ENCODE measurements at regions not wholly inside any gene's neighbourhood (a gene's known extent, or its start where the extent isn't known, plus 50 kb on each side); places are given as distances from the start of the nearest gene placed in this dataset.

GRCh38 chr10:117656385-117657367 lies 114.1 kb downstream of the EMX2 start:
- CTCF ChIA-PET = interaction anchor here (1.5 kb wide), 1 partner anchor 17 kb away, joined by 3 read pairs; no protein-coding TSS in a partner anchor
- DNase-seq = no peak
- TF ChIP-seq, protein P1, sequence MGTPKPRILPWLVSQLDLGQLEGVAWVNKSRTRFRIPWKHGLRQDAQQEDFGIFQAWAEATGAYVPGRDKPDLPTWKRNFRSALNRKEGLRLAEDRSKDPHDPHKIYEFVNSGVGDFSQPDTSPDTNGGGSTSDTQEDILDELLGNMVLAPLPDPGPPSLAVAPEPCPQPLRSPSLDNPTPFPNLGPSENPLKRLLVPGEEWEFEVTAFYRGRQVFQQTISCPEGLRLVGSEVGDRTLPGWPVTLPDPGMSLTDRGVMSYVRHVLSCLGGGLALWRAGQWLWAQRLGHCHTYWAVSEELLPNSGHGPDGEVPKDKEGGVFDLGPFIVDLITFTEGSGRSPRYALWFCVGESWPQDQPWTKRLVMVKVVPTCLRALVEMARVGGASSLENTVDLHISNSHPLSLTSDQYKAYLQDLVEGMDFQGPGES (IDR thresholded peaks at IDR 0.05; ENCODE audit: low read depth, low read length) = no peak
- TF ChIP-seq RXRA (IDR thresholded peaks at IDR 0.05; ENCODE audit: borderline replicate concordance, low read depth) (no peak), POLR2AphosphoS5 (IDR thresholded peaks at IDR 0.05; ENCODE audit: low read depth, low read length) (no peak), SIN3A (IDR thresholded peaks at IDR 0.05; ENCODE audit: borderline replicate concordance, low read depth, low read length) (no peak), GATA2 (CRISPR knock-in tag; IDR thresholded peaks at IDR 0.05) (no peak), CTCF (IDR thresholded peaks at IDR 0.05) (no peak), RAD21 (IDR thresholded peaks at IDR 0.05; ENCODE audit: low read length) (no peak), NFIC (IDR thresholded peaks at IDR 0.05; ENCODE audit: borderline replicate concordance) (no peak)
- TF ChIP-seq, protein P2, sequence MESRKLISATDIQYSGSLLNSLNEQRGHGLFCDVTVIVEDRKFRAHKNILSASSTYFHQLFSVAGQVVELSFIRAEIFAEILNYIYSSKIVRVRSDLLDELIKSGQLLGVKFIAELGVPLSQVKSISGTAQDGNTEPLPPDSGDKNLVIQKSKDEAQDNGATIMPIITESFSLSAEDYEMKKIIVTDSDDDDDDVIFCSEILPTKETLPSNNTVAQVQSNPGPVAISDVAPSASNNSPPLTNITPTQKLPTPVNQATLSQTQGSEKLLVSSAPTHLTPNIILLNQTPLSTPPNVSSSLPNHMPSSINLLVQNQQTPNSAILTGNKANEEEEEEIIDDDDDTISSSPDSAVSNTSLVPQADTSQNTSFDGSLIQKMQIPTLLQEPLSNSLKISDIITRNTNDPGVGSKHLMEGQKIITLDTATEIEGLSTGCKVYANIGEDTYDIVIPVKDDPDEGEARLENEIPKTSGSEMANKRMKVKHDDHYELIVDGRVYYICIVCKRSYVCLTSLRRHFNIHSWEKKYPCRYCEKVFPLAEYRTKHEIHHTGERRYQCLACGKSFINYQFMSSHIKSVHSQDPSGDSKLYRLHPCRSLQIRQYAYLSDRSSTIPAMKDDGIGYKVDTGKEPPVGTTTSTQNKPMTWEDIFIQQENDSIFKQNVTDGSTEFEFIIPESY (IDR thresholded peaks at IDR 0.05; ENCODE audit: borderline replicate concordance, low read depth) = no peak
- TF ChIP-seq, protein P3, sequence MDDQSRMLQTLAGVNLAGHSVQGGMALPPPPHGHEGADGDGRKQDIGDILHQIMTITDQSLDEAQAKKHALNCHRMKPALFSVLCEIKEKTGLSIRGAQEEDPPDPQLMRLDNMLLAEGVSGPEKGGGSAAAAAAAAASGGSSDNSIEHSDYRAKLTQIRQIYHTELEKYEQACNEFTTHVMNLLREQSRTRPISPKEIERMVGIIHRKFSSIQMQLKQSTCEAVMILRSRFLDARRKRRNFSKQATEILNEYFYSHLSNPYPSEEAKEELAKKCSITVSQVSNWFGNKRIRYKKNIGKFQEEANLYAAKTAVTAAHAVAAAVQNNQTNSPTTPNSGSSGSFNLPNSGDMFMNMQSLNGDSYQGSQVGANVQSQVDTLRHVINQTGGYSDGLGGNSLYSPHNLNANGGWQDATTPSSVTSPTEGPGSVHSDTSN (IDR thresholded peaks at IDR 0.05) = no peak

More at GRCh38 chr10:117656385-117657367, 114.1 kb downstream of the EMX2 start:
- H3K27me3 ChIP-seq (ENCODE audit: insufficient read depth) = no peaks in the 10 kb centered on the region
- no peak overlapping the region for H3K4me3 ChIP-seq (ENCODE audit: low read depth in 2 of 2, low read length in 1 of 2)
- no peak overlapping the region for H3K4me2 ChIP-seq
- H3F3A ChIP-seq (replicated peaks; ENCODE audit: insufficient read depth) = no peaks in the 10 kb centered on the region
- H3K9me3 ChIP-seq = no peaks in the 10 kb centered on the region
- POLR2A ChIA-PET = no interaction called here
- H3K9me2 ChIP-seq = no peaks in the 10 kb centered on the region
- H3K4me1 ChIP-seq (ENCODE audit: control insufficient read depth in 1 of 2, insufficient read depth in 2 of 2, low read depth in 1 of 2, low read length in 1 of 2) = no peaks in the 10 kb centered on the region
- H2AFZ ChIP-seq (ENCODE audit: low read depth) = no peak overlapping the region
- H3K27ac ChIP-seq (ENCODE audit: low read depth in 2 of 2, low read length in 1 of 2) = no peak overlapping the region
- H3K79me2 ChIP-seq (ENCODE audit: insufficient read depth) = no peaks in the 10 kb centered on the region
- H4K20me1 ChIP-seq (ENCODE audit: insufficient read depth) = no peaks in the 10 kb centered on the region
- H3K9ac ChIP-seq = no peak overlapping the region
- no peaks in the 10 kb centered on the region for H3K36me3 ChIP-seq (replicated peaks in 1 of 2; ENCODE audit: control insufficient read depth in 1 of 2, insufficient read depth in 2 of 2, low read length in 1 of 2)
- 18% methylated on average over 7 of the region's 7 CpGs for WGBS (ENCODE audit: low lambda C conversion rate)

Measured in SK-N-SH (cell line).